Testis (tissue), 2 donors: ENCODE measurements at regions not wholly inside any gene's neighbourhood (a gene's known extent, or its start where the extent isn't known, plus 50 kb on each side); places are given as distances from the start of the nearest gene placed in this dataset.

ENCODE experiments used
- DNase-seq: peaks from one replicate; pipeline ENCODE4 v3.0.0-alpha.2; 2019
- H3K27ac ChIP-seq, 2 donors: fragments of 200-600 bp; sonication (generic); one replicate each; pipeline ENCODE4 v1.5.1; 2019
- H3K27me3 ChIP-seq: fragments of 200-600 bp; sonication (generic); one replicate; pipeline ENCODE4 v1.5.1; 2019
- H3K36me3 ChIP-seq: fragments of 200-600 bp; sonication (generic); one replicate; pipeline ENCODE4 v1.5.1; 2017; ENCODE audit warnings: low read depth; ENCODE audit errors: missing control alignments
- H3K4me1 ChIP-seq: fragments of 200-600 bp; sonication (generic); one replicate; pipeline ENCODE4 v1.5.1; 2019
- H3K4me3 ChIP-seq, 2 donors: fragments of 200-600 bp; sonication (generic); one replicate each; pipeline ENCODE4 v1.5.1; 2017 to 2019
- H3K9me3 ChIP-seq: fragments of 200-600 bp; sonication (generic); one replicate; pipeline ENCODE4 v1.5.1; 2017
- CTCF ChIP-seq, 3 experiments: fragments of 450-650 bp in 2 of 3; fragments of 200-600 bp in 1 of 3; sonication (generic) in 1 of 3; IDR thresholded peaks; one replicate each; pipeline ENCODE4 v1.5.1; 2016 to 2019; ENCODE audit warnings: antibody characterized with exemption in 3 of 3, mild to moderate bottlenecking in 2 of 3, moderate library complexity in 1 of 3
- POLR2A ChIP-seq: fragments of 450-650 bp; IDR thresholded peaks from one replicate; pipeline ENCODE4 v1.6.1; 2017; ENCODE audit warnings: antibody characterized with exemption, mild to moderate bottlenecking, moderate library complexity
- WGBS, 2 donors: methylation state at CpG; one replicate each; pipeline ENCODE4 v1.1.5; 2018; 5-methylcytosine and 5-hydroxymethylcytosine counted together
- intact Hi-C: fragments of 100-400 bp; cut with DNase I; formaldehyde crosslinking; loops from one replicate; pipeline ENCODE4 v1.15.1; 2023; ENCODE audit warnings: low total_unique reads

- H3K27me3 ChIP-seq, result no peaks in the 10 kb centered on the region
Observed at GRCh38 chr4:67346654-67347053, 198.6 kb downstream of the CENPC start.

GRCh38 chr4:67344594-67345380 is 200.5 kb downstream of the CENPC start:
- no peak for DNase-seq
- Histone ChIP-seq H3K9me3 (no peaks in the 10 kb centered on the region), H3K36me3 (no peaks in the 10 kb centered on the region), H3K27ac (no peak overlapping the region), H3K27me3 (no peaks in the 10 kb centered on the region), H3K4me3 (no peak overlapping the region), H3K4me1 (no peaks in the 10 kb centered on the region)
- WGBS, 2 donors, result 58 to 62% methylated on average over 4 of the region's 4 CpGs
- intact Hi-C loops, result no loop called here
- TF ChIP-seq POLR2A (no peak), CTCF (IDR thresholded peaks at IDR 0.05) (no peak)

More at GRCh38 chr4:67346654-67347053, 198.6 kb downstream of the CENPC start:
- H3K9me3 ChIP-seq, result no peaks in the 10 kb centered on the region
- intact Hi-C loops, result no loop called here
- no peak overlapping the region for H3K4me3 ChIP-seq
- no peak for DNase-seq
- H3K27ac ChIP-seq, result no peak overlapping the region
- TF ChIP-seq CTCF (IDR thresholded peaks at IDR 0.05) (no peak), POLR2A (no peak)
- H3K4me1 ChIP-seq, result no peaks in the 10 kb centered on the region
- H3K36me3 ChIP-seq, result no peaks in the 10 kb centered on the region

GRCh38 chr4:67343199-67343598 is 202.1 kb downstream of the CENPC start:
- no peak for DNase-seq
- H3K27ac ChIP-seq, result no peak overlapping the region
- no peak for TF ChIP-seq CTCF (IDR thresholded peaks at IDR 0.05)
- no peak for TF ChIP-seq POLR2A
- intact Hi-C loops, result no loop called here
- H3K4me1 ChIP-seq, result no peaks in the 10 kb centered on the region
- no peaks in the 10 kb centered on the region for H3K36me3 ChIP-seq
- no peaks in the 10 kb centered on the region for H3K9me3 ChIP-seq
- no peak overlapping the region for H3K4me3 ChIP-seq
- H3K27me3 ChIP-seq, result no peaks in the 10 kb centered on the region

- no peak for DNase-seq
- no peaks in the 10 kb centered on the region for H3K9me3 ChIP-seq
- no peak overlapping the region for H3K27ac ChIP-seq
- intact Hi-C loops, result no loop called here
- no peaks in the 10 kb centered on the region for H3K4me1 ChIP-seq
- no peaks in the 10 kb centered on the region for H3K36me3 ChIP-seq
- WGBS, 2 donors, result 78 to 79% methylated on average over 2 of the region's 2 CpGs
- TF ChIP-seq CTCF (IDR thresholded peaks at IDR 0.05) (no peak), POLR2A (no peak)
- no peak overlapping the region for H3K4me3 ChIP-seq
- no peaks in the 10 kb centered on the region for H3K27me3 ChIP-seq
Observed at GRCh38 chr4:67342291-67342690, 203.0 kb downstream of the CENPC start.

- Histone ChIP-seq H3K4me1 (peaks cover 4% of the 10 kb centered on the region), H3K27me3 (no peaks in the 10 kb centered on the region), H3K9me3 (no peaks in the 10 kb centered on the region), H3K36me3 (no peaks in the 10 kb centered on the region), H3K4me3 (no peak overlapping the region), H3K27ac (no peak overlapping the region)
- intact Hi-C loops, result no loop called here
- TF ChIP-seq CTCF (IDR thresholded peaks at IDR 0.05) (no peak), POLR2A (no peak)
- DNase-seq, result no peak
- 38 to 47% methylated on average over 4 of the region's 4 CpGs for WGBS, 2 donors
Observed at GRCh38 chr4:67333664-67334063, 211.6 kb downstream of the CENPC start.
